Fibroblast of pulmonary artery (primary cell): ENCODE measurements at regions not wholly inside any gene's neighbourhood (a gene's known extent, or its start where the extent isn't known, plus 50 kb on each side); places are given as distances from the start of the nearest gene placed in this dataset.

Source experiments
- DNase-seq: peaks from one replicate; pipeline ENCODE4 v3.0.0-alpha.2; 2010; ENCODE audit warnings: low read depth
- H3K4me3 ChIP-seq: replicated peaks from 2 replicates; pipeline ENCODE4 v1.5.1; 2011; ENCODE audit warnings: low read depth, mild to moderate bottlenecking, control low read depth, low read length, moderate library complexity
- CTCF ChIP-seq: IDR thresholded peaks from 2 replicates; pipeline ENCODE4 v1.5.1; 2011; ENCODE audit warnings: mild to moderate bottlenecking, control low read depth, low read length, inconsistent platforms; ENCODE audit errors: missing control alignments

GRCh38 chr3:124563376-124563775, 166.9 kb upstream of the UMPS start:
- H3K4me3 ChIP-seq: no peak overlapping the region
- no peak for TF ChIP-seq CTCF
- no peak for DNase-seq

GRCh38 chr3:124565013-124565412, 165.2 kb upstream of the UMPS start:
- peak; percentile 83 for DNase-seq
- peak; percentile 86 for TF ChIP-seq CTCF
- no peak overlapping the region for H3K4me3 ChIP-seq

GRCh38 chr3:124565551-124565950, 164.7 kb upstream of the UMPS start:
- no peak overlapping the region for H3K4me3 ChIP-seq
- no peak for TF ChIP-seq CTCF
- DNase-seq: no peak

GRCh38 chr3:124566701-124567100, 163.6 kb upstream of the UMPS start:
- DNase-seq: no peak
- no peak overlapping the region for H3K4me3 ChIP-seq
- no peak for TF ChIP-seq CTCF

GRCh38 chr3:124567179-124567578, 163.1 kb upstream of the UMPS start:
- DNase-seq: no peak
- TF ChIP-seq CTCF: no peak
- H3K4me3 ChIP-seq: no peak overlapping the region

GRCh38 chr3:124569761-124570160, 160.5 kb upstream of the UMPS start:
- no peak overlapping the region for H3K4me3 ChIP-seq
- DNase-seq: no peak
- no peak for TF ChIP-seq CTCF

GRCh38 chr3:124570232-124570631, 160.0 kb upstream of the UMPS start:
- DNase-seq: no peak
- TF ChIP-seq CTCF: no peak
- H3K4me3 ChIP-seq: no peak overlapping the region
